ENCODE measurements at regions not wholly inside any gene's neighbourhood (a gene's known extent, or its start where the extent isn't known, plus 50 kb on each side); places are given as distances from the start of the nearest gene placed in this dataset.

GRCh38 chr5:63346451-63346850 is 615.8 kb downstream of the HTR1A start:
- TF ChIP-seq, protein P1, sequence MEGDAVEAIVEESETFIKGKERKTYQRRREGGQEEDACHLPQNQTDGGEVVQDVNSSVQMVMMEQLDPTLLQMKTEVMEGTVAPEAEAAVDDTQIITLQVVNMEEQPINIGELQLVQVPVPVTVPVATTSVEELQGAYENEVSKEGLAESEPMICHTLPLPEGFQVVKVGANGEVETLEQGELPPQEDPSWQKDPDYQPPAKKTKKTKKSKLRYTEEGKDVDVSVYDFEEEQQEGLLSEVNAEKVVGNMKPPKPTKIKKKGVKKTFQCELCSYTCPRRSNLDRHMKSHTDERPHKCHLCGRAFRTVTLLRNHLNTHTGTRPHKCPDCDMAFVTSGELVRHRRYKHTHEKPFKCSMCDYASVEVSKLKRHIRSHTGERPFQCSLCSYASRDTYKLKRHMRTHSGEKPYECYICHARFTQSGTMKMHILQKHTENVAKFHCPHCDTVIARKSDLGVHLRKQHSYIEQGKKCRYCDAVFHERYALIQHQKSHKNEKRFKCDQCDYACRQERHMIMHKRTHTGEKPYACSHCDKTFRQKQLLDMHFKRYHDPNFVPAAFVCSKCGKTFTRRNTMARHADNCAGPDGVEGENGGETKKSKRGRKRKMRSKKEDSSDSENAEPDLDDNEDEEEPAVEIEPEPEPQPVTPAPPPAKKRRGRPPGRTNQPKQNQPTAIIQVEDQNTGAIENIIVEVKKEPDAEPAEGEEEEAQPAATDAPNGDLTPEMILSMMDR (conservative IDR thresholded peaks at IDR 0.05; ENCODE audit: low read length), result no peak
- TF ChIP-seq EZH2phosphoT487 (IDR thresholded peaks at IDR 0.05; ENCODE audit: borderline replicate concordance, low read depth, low read length), result no peak
